ENCODE measurements at regions not wholly inside any gene's neighbourhood (a gene's known extent, or its start where the extent isn't known, plus 50 kb on each side); places are given as distances from the start of the nearest gene placed in this dataset.

DNA sequence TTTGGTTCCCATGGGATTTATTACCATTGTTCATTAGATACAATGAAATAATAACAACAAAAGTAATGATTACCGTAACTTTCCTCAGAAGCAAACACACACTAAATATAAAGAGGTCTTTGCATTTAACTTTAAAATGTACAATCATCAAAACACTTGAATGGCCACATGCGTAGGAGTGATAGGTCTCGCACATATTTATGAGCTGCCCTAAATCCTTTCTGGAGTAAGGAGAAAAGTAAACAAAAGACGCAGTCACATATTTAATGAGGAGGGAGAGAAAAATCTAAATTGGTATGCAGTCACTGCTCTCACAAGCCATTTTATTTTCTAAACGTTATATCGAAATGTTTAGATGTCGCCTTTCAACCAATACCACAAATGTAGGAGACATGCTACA, 129.4 kb upstream of the TCF21 start:
- intact Hi-C loops (cut with micrococcal nuclease; ENCODE audit: unreplicated experiment): no loop called here
- H3K36me3 ChIP-seq (replicated peaks in 1 of 2; ENCODE audit: control insufficient read depth in 1 of 2, insufficient read depth in 2 of 2, low read length in 2 of 2): no peaks in the 10 kb centered on the region
- no peak overlapping the region for H3K9ac ChIP-seq (ENCODE audit: insufficient read depth, low read depth, low read length)
- ChIA-PET POLR2A (no interaction called here), CTCF (ENCODE audit: low intra/inter-chr PET ratio, low total read pairs) (no interaction called here)
- no peaks in the 10 kb centered on the region for H3K27me3 ChIP-seq (ENCODE audit: control insufficient read depth in 1 of 2, insufficient read depth in 2 of 2, low read length in 2 of 2)
- no peaks in the 10 kb centered on the region for H4K20me1 ChIP-seq (ENCODE audit: insufficient read depth, low read length)
- no peak overlapping the region for H3K4me3 ChIP-seq (replicated peaks in 1 of 3; ENCODE audit: insufficient read depth in 1 of 3, low read depth in 2 of 3, low read length in 3 of 3)
- no peaks in the 10 kb centered on the region for H3K9me3 ChIP-seq (ENCODE audit: low read length)
- DNase-seq (ENCODE audit: low spot score): no peak
- H2AFZ ChIP-seq (ENCODE audit: low read length): no peak overlapping the region
- 36% methylated on average over 7 of the region's 7 CpGs for WGBS (ENCODE audit: low lambda C conversion rate)
- no peak for ATAC-seq
- H3K4me2 ChIP-seq (ENCODE audit: low read depth, low read length): no peak overlapping the region
- no peak overlapping the region for H3K27ac ChIP-seq (ENCODE audit: extremely low read length, insufficient read depth, low read length)
- H3K79me2 ChIP-seq (ENCODE audit: insufficient read depth, low read length): no peaks in the 10 kb centered on the region
- in situ Hi-C loops (cut with HindIII; ENCODE audit: extremely low pct_ligation_motif_present, low pct_unique_long_range_greater_than_20kb): no loop called here
- FAIRE-seq: no peak
- TF ChIP-seq CEBPB (IDR thresholded peaks at IDR 0.05; ENCODE audit: borderline replicate concordance, low read depth, low read length) (no peak), ZNF10 (CRISPR knock-in tag; IDR thresholded peaks at IDR 0.05; ENCODE audit: borderline replicate concordance, low read depth) (no peak)
- TF ChIP-seq, protein P1, sequence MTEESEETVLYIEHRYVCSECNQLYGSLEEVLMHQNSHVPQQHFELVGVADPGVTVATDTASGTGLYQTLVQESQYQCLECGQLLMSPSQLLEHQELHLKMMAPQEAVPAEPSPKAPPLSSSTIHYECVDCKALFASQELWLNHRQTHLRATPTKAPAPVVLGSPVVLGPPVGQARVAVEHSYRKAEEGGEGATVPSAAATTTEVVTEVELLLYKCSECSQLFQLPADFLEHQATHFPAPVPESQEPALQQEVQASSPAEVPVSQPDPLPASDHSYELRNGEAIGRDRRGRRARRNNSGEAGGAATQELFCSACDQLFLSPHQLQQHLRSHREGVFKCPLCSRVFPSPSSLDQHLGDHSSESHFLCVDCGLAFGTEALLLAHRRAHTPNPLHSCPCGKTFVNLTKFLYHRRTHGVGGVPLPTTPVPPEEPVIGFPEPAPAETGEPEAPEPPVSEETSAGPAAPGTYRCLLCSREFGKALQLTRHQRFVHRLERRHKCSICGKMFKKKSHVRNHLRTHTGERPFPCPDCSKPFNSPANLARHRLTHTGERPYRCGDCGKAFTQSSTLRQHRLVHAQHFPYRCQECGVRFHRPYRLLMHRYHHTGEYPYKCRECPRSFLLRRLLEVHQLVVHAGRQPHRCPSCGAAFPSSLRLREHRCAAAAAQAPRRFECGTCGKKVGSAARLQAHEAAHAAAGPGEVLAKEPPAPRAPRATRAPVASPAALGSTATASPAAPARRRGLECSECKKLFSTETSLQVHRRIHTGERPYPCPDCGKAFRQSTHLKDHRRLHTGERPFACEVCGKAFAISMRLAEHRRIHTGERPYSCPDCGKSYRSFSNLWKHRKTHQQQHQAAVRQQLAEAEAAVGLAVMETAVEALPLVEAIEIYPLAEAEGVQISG (CRISPR knock-in tag; IDR thresholded peaks at IDR 0.05): no peak
- H3K4me1 ChIP-seq (ENCODE audit: insufficient read depth, low read length): no peaks in the 10 kb centered on the region
- BruUV-seq (replicated peaks): no TSS peak

GRCh38 chr6:133761706-133762105, 127.2 kb upstream of the TCF21 start:
- ChIA-PET POLR2A (no interaction called here), CTCF (ENCODE audit: low intra/inter-chr PET ratio, low total read pairs) (no interaction called here)
- Histone ChIP-seq H3K4me2 (ENCODE audit: low read depth, low read length) (no peak overlapping the region), H3K27me3 (ENCODE audit: control insufficient read depth in 1 of 2, insufficient read depth in 2 of 2, low read length in 2 of 2) (no peaks in the 10 kb centered on the region), H3K4me3 (replicated peaks in 1 of 3; ENCODE audit: insufficient read depth in 1 of 3, low read depth in 2 of 3, low read length in 3 of 3) (no peak overlapping the region), H3K4me1 (ENCODE audit: insufficient read depth, low read length) (no peaks in the 10 kb centered on the region), H3K9me3 (ENCODE audit: low read length) (no peaks in the 10 kb centered on the region), H3K27ac (ENCODE audit: extremely low read length, insufficient read depth, low read length) (no peak overlapping the region), H4K20me1 (ENCODE audit: insufficient read depth, low read length) (no peaks in the 10 kb centered on the region), H3K36me3 (replicated peaks in 1 of 2; ENCODE audit: control insufficient read depth in 1 of 2, insufficient read depth in 2 of 2, low read length in 2 of 2) (no peaks in the 10 kb centered on the region), H3K79me2 (ENCODE audit: insufficient read depth, low read length) (no peaks in the 10 kb centered on the region), H2AFZ (ENCODE audit: low read length) (no peak overlapping the region), H3K9ac (ENCODE audit: insufficient read depth, low read depth, low read length) (no peak overlapping the region)
- no TSS peak for BruUV-seq (replicated peaks)
- intact Hi-C loops (cut with micrococcal nuclease; ENCODE audit: unreplicated experiment): no loop called here
- WGBS (ENCODE audit: low lambda C conversion rate): 2% methylated on average over 1 of the region's 1 CpG
- no peak for ATAC-seq
- no peak for DNase-seq (ENCODE audit: low spot score)
- in situ Hi-C loops (cut with HindIII; ENCODE audit: extremely low pct_ligation_motif_present, low pct_unique_long_range_greater_than_20kb): no loop called here
- FAIRE-seq: no peak
- TF ChIP-seq ZFX (CRISPR knock-in tag; IDR thresholded peaks at IDR 0.05; ENCODE audit: low read depth): no peak
- TF ChIP-seq SMAD9 (CRISPR knock-in tag; IDR thresholded peaks at IDR 0.05): no peak
- TF ChIP-seq, protein P2, sequence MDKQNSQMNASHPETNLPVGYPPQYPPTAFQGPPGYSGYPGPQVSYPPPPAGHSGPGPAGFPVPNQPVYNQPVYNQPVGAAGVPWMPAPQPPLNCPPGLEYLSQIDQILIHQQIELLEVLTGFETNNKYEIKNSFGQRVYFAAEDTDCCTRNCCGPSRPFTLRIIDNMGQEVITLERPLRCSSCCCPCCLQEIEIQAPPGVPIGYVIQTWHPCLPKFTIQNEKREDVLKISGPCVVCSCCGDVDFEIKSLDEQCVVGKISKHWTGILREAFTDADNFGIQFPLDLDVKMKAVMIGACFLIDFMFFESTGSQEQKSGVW (CRISPR knock-in tag; IDR thresholded peaks at IDR 0.05; ENCODE audit: borderline replicate concordance): no peak
- TF ChIP-seq MYPOP (CRISPR knock-in tag; IDR thresholded peaks at IDR 0.05): no peak
- TF ChIP-seq, protein P3, sequence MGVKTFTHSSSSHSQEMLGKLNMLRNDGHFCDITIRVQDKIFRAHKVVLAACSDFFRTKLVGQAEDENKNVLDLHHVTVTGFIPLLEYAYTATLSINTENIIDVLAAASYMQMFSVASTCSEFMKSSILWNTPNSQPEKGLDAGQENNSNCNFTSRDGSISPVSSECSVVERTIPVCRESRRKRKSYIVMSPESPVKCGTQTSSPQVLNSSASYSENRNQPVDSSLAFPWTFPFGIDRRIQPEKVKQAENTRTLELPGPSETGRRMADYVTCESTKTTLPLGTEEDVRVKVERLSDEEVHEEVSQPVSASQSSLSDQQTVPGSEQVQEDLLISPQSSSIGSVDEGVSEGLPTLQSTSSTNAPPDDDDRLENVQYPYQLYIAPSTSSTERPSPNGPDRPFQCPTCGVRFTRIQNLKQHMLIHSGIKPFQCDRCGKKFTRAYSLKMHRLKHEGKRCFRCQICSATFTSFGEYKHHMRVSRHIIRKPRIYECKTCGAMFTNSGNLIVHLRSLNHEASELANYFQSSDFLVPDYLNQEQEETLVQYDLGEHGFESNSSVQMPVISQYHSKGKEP (CRISPR knock-in tag; IDR thresholded peaks at IDR 0.05): no peak
- TF ChIP-seq ZNF264 (CRISPR knock-in tag; IDR thresholded peaks at IDR 0.05): no peak
- TF ChIP-seq REPIN1 (CRISPR knock-in tag; IDR thresholded peaks at IDR 0.05; ENCODE audit: borderline replicate concordance, low read depth): no peak
- no peak for TF ChIP-seq ZNF83 (CRISPR knock-in tag; IDR thresholded peaks at IDR 0.05; ENCODE audit: borderline replicate concordance)
- TF ChIP-seq ATF1 (CRISPR knock-in tag; IDR thresholded peaks at IDR 0.05): no peak
- TF ChIP-seq ZNF772 (CRISPR knock-in tag; IDR thresholded peaks at IDR 0.05): no peak
